ENCODE measurements at regions not wholly inside any gene's neighbourhood (a gene's known extent, or its start where the extent isn't known, plus 50 kb on each side); places are given as distances from the start of the nearest gene placed in this dataset.

- TF ChIP-seq YY1 (IDR thresholded peaks at IDR 0.05; ENCODE audit: low read depth): no peak
- no peak for TF ChIP-seq CTCF (IDR thresholded peaks at IDR 0.05)
- no peak for TF ChIP-seq MEF2A (IDR thresholded peaks at IDR 0.05; ENCODE audit: borderline replicate concordance, low read depth)
- TF ChIP-seq EP300 (IDR thresholded peaks at IDR 0.05; ENCODE audit: borderline replicate concordance in 1 of 2, low read depth in 1 of 2, low read length in 1 of 2): no peak
Observed at GRCh38 chr3:181521831-181522230, 189.9 kb upstream of the SOX2 start.

Data from SK-N-SH (cell line).